RWPE1 (cell line): ENCODE measurements at regions not wholly inside any gene's neighbourhood (a gene's known extent, or its start where the extent isn't known, plus 50 kb on each side); places are given as distances from the start of the nearest gene placed in this dataset.

Source experiments
- CTCF ChIA-PET: fragments of 350-600 bp; sonication (Branson Sonifier 250); formaldehyde crosslinking; extraction: SDS; loops from one replicate; lab custom pipeline; 2021; lab: Yijun Ruan, JAX
- POLR2A ChIA-PET: fragments of 400-600 bp; formaldehyde crosslinking; extraction: SDS; loops from one replicate; lab custom pipeline; 2020; ENCODE audit warnings: antibody characterized with exemption; ENCODE audit not compliant: low non-redundant PET; lab: Yijun Ruan, JAX
- DNase-seq: peaks from one replicate; pipeline ENCODE4 v3.0.0; 2012; ENCODE audit warnings: low spot score
- H3K27ac ChIP-seq: fragments of 450-650 bp; 2 replicates; pipeline ENCODE4 v1.5.1; 2017
- CTCF ChIP-seq: fragments of 450-650 bp; conservative IDR thresholded peaks from 2 replicates; pipeline ENCODE4 v1.5.1; 2017; ENCODE audit warnings: low read depth, mild to moderate bottlenecking

- no peak for TF ChIP-seq CTCF
- CTCF ChIA-PET, result interaction anchor here (0.6 kb wide), 1 partner anchor 269 kb away, joined by 5 read pairs; no protein-coding TSS in a partner anchor
- POLR2A ChIA-PET, result no interaction called here
- no peak overlapping the region for H3K27ac ChIP-seq
- DNase-seq, result no peak
Measured at GRCh38 chr1:5647234-5647633, 345.0 kb downstream of the NPHP4 start.

GRCh38 chr1:5646486-5647149, 345.6 kb downstream of the NPHP4 start:
- DNase-seq, result no peak
- H3K27ac ChIP-seq, result no peak overlapping the region
- CTCF ChIA-PET, result interaction anchor here (0.7 kb wide), 1 partner anchor 501 kb away, joined by 5 read pairs; no protein-coding TSS in a partner anchor
- TF ChIP-seq CTCF, result no peak
- POLR2A ChIA-PET, result no interaction called here

- POLR2A ChIA-PET, result no interaction called here
- no peak for TF ChIP-seq CTCF
Measured at GRCh38 chr1:5645929-5646328, 346.3 kb downstream of the NPHP4 start.

GRCh38 chr1:5645135-5645399, 347.2 kb downstream of the NPHP4 start:
- no peak overlapping the region for H3K27ac ChIP-seq
- POLR2A ChIA-PET, result no interaction called here
- CTCF ChIA-PET, result interaction anchor here (1.2 kb wide), 1 partner anchor 100 kb away, joined by 3 read pairs; no protein-coding TSS in a partner anchor
- no peak for TF ChIP-seq CTCF
- no peak for DNase-seq

More at GRCh38 chr1:5645929-5646328, 346.3 kb downstream of the NPHP4 start:
- H3K27ac ChIP-seq, result no peak overlapping the region
- CTCF ChIA-PET, result interaction anchor here (0.7 kb wide), 1 partner anchor 501 kb away, joined by 5 read pairs; no protein-coding TSS in a partner anchor
- no peak for DNase-seq

GRCh38 chr1:5644281-5645134, 347.7 kb downstream of the NPHP4 start:
- ChIA-PET POLR2A (no interaction called here), CTCF (interaction anchor here (1.2 kb wide), 1 partner anchor 101 kb away, joined by 3 read pairs; no protein-coding TSS in a partner anchor)
- TF ChIP-seq CTCF, result no peak
- DNase-seq, result no peak
- H3K27ac ChIP-seq, result no peak overlapping the region

GRCh38 chr1:5643360-5644107, 348.7 kb downstream of the NPHP4 start:
- no peak for TF ChIP-seq CTCF
- no peak overlapping the region for H3K27ac ChIP-seq
- no peak for DNase-seq
- ChIA-PET CTCF (interaction anchor here (0.6 kb wide), 2 partner anchors 601 to 626 kb away, joined by 3 to 4 read pairs; no protein-coding TSS in a partner anchor), POLR2A (no interaction called here)
